Stimulated activated naive B cell treated with anti-CD40 and anti-IgM and Interleukin-4, amounts not matched to agents 10 μg/mL and 1 μg/mL and 100 μg/mL, for 72 hours (primary cell): ENCODE measurements at regions not wholly inside any gene's neighbourhood (a gene's known extent, or its start where the extent isn't known, plus 50 kb on each side); places are given as distances from the start of the nearest gene placed in this dataset.
"Not testable (repeated sequence)": the region's sequence is repeated elsewhere in the genome, so short reads cannot be mapped to it uniquely, and the experiment has no call there.

ENCODE experiments used
- ATAC-seq, 2 donors: fragments of 150-1000 bp; cut with Tn5 transposase; replicated peaks; 2 replicates each; pipeline ENCODE4 v1.10.0; 2021; ENCODE audit warnings: moderate library complexity in 1 of 2
- DNase-seq: peaks from one replicate; pipeline ENCODE4 v3.0.0; 2021
- H3K27ac Mint-ChIP-seq: one replicate; pipeline ENCODE4 v1.8.0; 2022; ENCODE audit warnings: mild to moderate bottlenecking, mixed read lengths
- H3K27me3 Mint-ChIP-seq, 2 donors: one replicate each; pipeline ENCODE4 v1.8.0; 2022; ENCODE audit warnings: mixed read lengths in 2 of 2
- H3K36me3 Mint-ChIP-seq, 2 donors: one replicate each; pipeline ENCODE4 v1.8.0; 2022; ENCODE audit warnings: mixed read lengths in 2 of 2, mild to moderate bottlenecking in 1 of 2
- H3K4me1 Mint-ChIP-seq, 2 donors: one replicate each; pipeline ENCODE4 v1.8.0; 2022; ENCODE audit warnings: mixed read lengths in 2 of 2, mild to moderate bottlenecking in 1 of 2
- H3K4me3 Mint-ChIP-seq, 2 donors: one replicate each; pipeline ENCODE4 v1.8.0; 2022; ENCODE audit warnings: mild to moderate bottlenecking in 2 of 2, mixed read lengths in 2 of 2, moderate library complexity in 1 of 2
- H3K9me3 Mint-ChIP-seq, 2 donors: one replicate each; pipeline ENCODE4 v1.8.0; 2022; ENCODE audit warnings: mixed read lengths in 2 of 2, mild to moderate bottlenecking in 1 of 2

- no peak for ATAC-seq
- Mint-ChIP-seq H3K36me3 (no peaks in the 10 kb centered on the region), H3K4me3 (no peak overlapping the region), H3K27ac (no peak overlapping the region), H3K27me3 (peaks cover 0 to under 1% of the 10 kb centered on the region in 2 donors), H3K9me3 (no peaks in the 10 kb centered on the region), H3K4me1 (no peaks in the 10 kb centered on the region)
- no peak for DNase-seq
Measured at GRCh38 chr3:193174140-193174539, 66.9 kb upstream of the PLAAT1 start.

DNA sequence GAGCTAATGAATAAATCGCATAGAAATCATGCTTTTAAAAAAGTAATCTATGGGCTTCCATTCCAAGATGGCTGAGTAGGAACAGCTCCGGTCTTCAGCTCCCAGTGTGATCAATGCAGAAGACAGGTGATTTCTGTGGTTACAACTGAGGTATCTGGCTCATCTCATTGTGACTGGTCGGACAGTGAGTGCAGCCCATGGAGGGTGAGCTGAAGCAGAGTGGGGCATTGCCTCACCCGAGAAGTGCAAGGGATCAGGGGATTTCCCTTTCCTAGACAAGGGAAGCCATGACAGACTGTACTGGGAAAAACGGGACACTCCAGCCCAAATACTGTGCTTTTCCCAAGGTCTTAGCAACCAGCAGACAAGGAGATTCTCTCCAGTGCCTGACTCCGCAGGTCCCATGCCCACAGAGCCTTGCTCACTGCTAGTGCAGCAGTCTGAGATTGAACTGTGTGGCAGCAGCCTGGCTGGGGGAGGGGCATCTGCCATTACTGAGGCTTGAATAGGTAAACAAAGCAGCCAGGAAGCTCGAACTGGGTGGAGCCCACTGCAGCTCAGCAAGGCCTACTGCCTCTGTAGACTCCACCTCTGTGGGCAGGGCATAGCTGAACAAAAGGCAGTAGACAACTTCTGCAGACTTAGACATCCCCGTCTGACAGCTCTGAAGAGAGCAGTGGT is 61.5 kb upstream of the PLAAT1 start:
- not testable (repeated sequence) for H3K4me1 Mint-ChIP-seq, ATAC-seq, H3K9me3 Mint-ChIP-seq, H3K27ac Mint-ChIP-seq, H3K27me3 Mint-ChIP-seq, DNase-seq, H3K4me3 Mint-ChIP-seq, H3K36me3 Mint-ChIP-seq

GRCh38 chr3:193187070-193187722 is 53.8 kb upstream of the PLAAT1 start:
- H3K36me3 Mint-ChIP-seq, result no peaks in the 10 kb centered on the region
- no peaks in the 10 kb centered on the region for H3K4me1 Mint-ChIP-seq
- no peak for ATAC-seq
- H3K27ac Mint-ChIP-seq, result no peak overlapping the region
- H3K4me3 Mint-ChIP-seq, result no peak overlapping the region
- no peak for DNase-seq
- peaks cover 4 to 5% of the 10 kb centered on the region in 2 donors for H3K9me3 Mint-ChIP-seq
- no peaks in the 10 kb centered on the region for H3K27me3 Mint-ChIP-seq

- DNase-seq (no peak), ATAC-seq (peak in 1 of 2 donors; percentile 25)
- H3K27me3 Mint-ChIP-seq, result no peaks in the 10 kb centered on the region
- H3K36me3 Mint-ChIP-seq, result no peaks in the 10 kb centered on the region
- H3K9me3 Mint-ChIP-seq, result no peaks in the 10 kb centered on the region
- no peak overlapping the region for H3K27ac Mint-ChIP-seq
- no peak overlapping the region for H3K4me3 Mint-ChIP-seq
- no peaks in the 10 kb centered on the region for H3K4me1 Mint-ChIP-seq
Measured at GRCh38 chr3:193190146-193190786, 50.8 kb upstream of the PLAAT1 start.
